Caki2 (cell line): ENCODE measurements at regions not wholly inside any gene's neighbourhood (a gene's known extent, or its start where the extent isn't known, plus 50 kb on each side); places are given as distances from the start of the nearest gene placed in this dataset.
"Not testable (repeated sequence)": the region's sequence is repeated elsewhere in the genome, so short reads cannot be mapped to it uniquely, and the experiment has no call there.

Source experiments
- DNase-seq: peaks from one replicate; pipeline ENCODE4 v3.0.0-alpha.2; 2015; ENCODE audit warnings: low read depth
- in situ Hi-C: cut with HindIII; loops from 2 replicates; pipeline ENCODE4 v1.10.0; 2016; ENCODE audit warnings: low sequenced_read_pairs, low pct_unique_long_range_greater_than_20kb, mixed read lengths

DNA sequence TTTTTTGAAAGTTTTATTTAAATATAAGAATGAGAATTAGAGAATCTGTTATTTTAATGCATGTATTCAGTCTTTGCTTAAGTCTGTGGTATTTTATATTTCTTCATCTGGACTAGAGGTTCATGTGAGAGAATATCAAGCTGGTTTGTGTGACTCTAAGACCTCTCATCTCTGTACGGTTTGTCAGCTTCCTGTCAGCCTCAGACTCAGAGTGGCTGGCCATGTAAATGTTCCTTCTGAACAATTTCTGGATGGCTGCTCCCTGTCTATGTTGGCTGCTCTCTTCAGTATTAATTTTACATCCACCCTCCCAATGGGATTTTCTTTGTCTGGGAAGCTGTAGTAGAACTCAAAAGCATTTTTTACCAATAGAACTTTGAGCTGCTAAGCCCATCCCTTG is 225.3 kb upstream of the THUMPD2 start:
- in situ Hi-C loops, result no loop called here
- DNase-seq, result no peak

DNA sequence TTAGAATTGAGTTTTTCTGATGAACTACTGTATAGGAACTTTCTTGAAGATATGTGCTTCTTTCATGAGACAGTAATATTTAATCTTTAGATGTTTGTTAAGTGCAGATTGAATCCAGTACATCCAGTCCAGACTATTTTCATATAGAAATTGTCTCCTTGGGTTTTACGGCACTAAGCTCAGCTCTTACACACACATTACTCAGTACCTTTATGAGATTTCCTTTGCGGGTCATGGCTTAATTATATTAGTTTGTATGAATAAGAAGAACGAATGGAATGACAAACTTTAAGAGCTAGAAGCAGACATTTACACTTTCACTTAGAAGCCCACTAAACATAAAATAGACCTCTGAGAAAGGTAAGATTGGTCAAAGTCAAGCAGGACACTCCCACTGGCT is 223.3 kb upstream of the THUMPD2 start:
- DNase-seq, result no peak
- in situ Hi-C loops, result no loop called here

DNA sequence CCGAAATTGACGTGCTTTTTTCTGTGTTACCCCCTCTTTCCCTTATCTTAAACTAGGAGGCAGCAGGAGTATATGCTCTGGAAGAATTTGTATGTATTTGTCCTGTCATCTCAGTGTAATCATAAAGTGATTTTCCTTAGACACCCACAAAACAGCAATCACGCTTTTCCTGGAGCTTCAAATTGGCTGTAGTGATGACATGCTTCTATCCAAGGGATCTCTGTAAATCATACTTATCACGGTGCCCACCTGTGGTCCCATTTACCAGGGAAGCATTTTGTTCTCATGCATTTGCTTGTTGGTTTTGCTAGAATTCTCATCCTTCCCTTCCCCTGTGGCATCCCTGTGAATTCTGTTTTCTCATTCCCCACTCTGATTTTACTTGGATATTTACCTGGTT is 220.8 kb upstream of the THUMPD2 start:
- in situ Hi-C loops, result no loop called here

DNA sequence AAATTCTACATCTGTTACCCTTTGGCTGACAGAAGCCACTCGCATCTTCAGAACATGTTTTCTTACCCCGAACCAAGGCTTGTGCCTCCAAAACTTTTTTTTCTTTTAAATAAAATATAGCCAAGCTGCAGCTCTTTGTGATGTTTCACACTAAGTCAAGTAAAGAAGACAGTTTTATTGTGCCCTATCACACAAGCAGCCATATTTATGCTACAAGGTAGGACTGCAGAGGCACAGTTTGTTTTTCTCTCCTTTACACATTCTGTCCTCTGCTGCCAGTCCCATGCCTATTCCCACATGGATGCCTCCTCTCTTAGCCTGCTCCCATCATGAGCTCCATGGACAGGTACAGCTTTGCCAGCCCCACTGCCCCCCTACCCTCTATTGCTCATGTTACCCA is 219.6 kb upstream of the THUMPD2 start:
- in situ Hi-C loops, result no loop called here
- no peak for DNase-seq

More for the DNA sequence above, 220.8 kb upstream of the THUMPD2 start:
- DNase-seq, result no peak

DNA sequence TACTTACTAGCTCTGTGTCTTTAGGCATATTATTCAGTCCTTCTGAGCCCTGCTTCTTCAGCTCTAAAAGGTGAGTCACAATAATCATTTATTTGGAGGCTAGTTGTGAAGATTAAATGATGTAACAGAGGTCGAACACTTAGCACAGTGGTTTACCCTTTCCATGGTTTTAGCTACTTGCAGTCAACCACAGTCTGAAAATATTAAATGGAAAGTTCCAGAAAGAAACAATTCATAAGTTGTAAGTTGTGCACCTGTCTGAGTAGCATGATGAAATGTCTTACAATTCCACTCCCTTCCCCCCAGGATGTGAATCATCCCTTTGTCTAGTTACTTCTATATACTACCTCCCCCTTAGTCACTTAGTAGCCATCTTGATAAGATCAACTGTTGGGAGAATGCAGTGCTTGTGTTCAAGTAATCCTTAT is 217.6 kb upstream of the THUMPD2 start:
- in situ Hi-C loops, result no loop called here
- peak; percentile 24 for DNase-seq

DNA sequence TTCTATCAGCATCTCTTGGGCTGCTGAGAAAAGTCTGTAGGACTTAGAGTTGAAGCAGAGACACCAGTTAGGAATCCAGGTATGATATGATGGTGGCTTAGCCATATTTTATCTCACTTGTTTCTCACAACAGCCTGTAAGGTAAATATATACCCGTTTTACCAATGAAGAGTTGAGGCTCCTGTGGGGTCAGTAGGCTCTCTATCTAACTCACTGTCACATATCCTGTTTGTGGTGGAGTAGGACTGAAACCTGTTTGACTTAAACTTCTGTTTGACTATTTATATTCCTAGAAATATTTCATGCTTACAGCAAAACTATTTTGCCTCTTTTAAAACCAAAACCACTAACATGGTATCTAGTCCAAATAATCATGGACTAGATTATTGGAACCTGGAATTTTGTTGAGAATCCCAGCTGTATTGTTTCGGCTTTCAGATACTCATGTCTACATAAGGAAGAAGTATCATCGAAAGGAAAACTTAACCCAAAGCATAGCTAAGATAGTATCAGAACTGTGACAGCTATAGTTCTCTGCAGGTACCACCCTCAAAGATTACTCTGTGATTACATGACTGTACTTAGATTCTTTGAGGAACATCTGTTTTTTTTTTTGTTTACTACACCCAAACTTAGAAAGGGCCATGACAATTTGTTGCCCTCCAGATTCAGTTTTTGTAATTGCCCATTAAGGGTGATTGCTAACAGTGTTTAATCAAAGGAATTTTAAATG is 216.1 kb upstream of the THUMPD2 start:
- in situ Hi-C loops, result no loop called here
- no peak for DNase-seq

DNA sequence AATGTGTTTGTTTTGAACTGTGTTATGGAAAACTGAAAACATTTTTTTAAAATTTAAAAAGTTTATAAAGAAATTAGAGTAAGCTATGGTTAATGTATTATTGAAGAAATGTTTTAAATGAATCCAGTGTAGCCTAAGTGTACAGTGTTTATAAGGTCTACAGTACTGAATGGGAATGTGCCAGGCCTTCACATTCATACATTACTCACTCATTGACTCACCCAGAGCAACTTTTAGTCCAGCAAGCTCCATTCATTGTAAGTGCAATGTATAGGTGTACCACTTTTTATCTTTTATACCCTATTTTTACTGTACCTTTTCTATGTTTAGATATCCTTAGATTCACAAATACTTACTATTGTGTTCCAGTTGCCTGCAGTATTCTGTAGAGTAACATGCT is 215.1 kb upstream of the THUMPD2 start:
- no peak for DNase-seq
- in situ Hi-C loops, result no loop called here

DNA sequence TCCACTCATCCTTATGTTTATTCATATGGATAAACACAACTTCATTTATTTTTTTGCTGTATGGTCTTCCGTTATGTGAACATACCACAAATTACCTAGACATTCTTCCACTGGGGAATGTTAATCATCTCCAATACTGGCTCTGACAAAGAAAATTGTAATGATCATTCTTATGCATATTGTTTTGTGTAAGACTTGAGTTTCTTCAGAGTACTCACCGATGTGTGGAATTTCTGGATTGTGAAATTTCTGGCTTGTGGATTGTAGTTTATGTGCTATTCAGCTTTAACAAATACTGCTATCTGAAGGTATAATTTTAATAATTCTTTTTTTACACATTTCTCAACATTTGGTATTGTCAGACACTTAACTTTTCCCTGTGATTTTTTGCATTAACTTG is 212.2 kb upstream of the THUMPD2 start:
- in situ Hi-C loops, result no loop called here
- DNase-seq, result no peak

DNA sequence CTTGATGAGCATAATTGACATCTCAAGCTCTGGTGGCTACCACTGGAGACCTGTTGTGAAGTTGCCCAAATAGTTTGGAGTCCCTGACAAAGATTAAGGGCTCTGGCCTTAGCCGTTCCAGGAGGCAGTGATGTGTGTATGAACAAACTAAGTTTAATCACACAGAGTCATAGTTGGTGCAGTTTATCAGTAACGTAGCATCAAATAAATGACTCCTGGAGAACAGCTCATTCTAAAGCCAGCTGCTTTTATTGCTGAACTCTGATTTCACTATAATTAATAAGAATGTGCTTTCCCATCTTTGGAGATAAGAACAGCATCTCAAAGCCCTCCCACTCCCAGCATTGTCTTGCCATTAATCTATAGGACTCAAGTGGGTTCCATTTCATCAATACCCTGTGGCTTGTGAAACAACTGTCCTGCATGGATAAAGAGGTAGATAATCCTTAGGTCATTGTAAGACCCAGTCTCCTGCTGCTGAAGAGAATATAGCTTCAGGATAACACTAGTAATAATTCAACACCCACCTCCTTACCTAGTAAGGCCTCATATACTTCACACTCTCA is 211.4 kb upstream of the THUMPD2 start:
- DNase-seq, result no peak

DNA sequence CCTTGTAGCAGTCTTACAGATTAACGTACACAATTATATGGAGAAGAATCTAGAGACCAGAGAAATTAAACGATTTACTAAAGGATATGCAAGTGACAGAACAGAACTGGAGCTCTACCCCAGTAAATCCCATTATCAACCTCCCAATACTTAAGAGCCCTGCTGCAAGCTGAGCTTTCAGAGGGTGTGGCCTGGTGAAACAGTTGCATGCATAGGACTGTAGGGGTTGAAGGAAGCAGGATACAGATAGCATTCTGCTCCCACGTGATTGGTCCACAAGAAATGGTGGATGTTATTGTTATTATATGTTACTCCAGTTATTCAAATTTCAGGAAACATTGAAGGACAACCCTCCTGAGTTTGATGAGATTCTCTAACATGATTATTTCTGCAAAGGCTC is 210.8 kb upstream of the THUMPD2 start:
- in situ Hi-C loops, result no loop called here
- DNase-seq, result no peak

More for the DNA sequence above, 211.4 kb upstream of the THUMPD2 start:
- in situ Hi-C loops, result no loop called here

DNA sequence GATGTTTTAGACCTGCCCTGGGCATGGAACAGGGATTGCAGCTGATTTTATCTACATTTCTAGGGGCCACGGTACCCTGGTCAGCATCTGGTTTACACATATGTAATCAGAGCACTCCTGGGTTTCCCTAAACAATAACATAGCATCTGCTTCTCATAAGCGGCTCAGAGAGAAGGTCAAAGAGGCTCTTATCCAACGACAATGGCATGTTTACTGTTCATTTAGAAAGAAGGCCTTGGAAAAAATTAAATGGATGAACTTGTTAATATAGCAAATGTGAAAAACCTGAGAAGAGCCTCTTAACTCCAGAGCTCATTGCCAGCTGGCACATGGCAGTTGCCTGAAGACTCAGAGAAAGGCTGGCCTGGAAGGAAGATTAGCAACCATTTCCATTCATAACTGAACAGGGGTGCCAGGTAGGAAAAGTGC is 202.8 kb upstream of the THUMPD2 start:
- no peak for DNase-seq
- in situ Hi-C loops, result no loop called here

DNA sequence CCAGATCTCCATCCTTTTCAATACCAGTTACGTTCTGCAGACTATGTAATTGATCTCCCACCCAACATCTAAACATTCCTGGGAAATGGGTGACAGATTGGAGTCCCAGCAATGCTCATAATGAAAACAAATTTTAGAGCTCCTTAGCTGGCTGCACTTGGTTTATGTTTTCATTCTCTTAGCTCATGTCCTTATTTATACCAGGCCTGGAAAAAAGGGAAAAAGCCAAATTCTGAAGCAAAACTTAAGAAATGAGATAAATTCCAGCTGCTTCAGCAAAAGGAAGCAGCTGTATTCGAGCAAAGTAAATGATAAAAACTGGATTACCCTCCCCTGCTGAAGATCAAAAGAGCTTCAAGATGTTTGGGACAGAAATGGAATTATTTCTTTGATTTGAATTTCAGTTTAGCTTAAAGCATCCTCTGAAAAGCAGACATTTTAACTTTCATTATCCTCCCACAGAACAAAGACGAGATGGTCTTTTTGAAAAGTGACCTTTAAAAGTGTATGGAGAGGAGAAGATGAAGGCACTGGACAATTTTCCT is 196.5 kb upstream of the THUMPD2 start:
- in situ Hi-C loops, result no loop called here
- DNase-seq, result no peak

DNA sequence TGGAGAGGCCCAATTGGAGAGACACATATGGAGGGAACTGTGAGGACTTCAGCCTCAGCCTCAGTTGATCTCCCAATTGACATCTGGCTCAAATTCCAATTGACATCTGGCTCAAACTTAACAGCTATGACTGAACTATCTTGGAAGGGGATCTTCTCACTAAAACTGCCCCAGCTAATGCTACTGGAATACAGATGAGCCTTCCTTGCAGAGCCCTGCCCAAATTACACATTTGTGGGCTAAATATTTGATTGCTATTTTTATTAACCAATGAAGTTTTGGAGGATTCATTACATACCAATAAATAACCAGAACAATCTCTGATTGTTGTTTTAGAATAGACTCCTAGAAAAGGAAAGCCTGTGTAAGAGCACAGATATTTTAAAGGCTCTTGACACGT is 189.0 kb upstream of the THUMPD2 start:
- DNase-seq, result no peak
- in situ Hi-C loops, result no loop called here

DNA sequence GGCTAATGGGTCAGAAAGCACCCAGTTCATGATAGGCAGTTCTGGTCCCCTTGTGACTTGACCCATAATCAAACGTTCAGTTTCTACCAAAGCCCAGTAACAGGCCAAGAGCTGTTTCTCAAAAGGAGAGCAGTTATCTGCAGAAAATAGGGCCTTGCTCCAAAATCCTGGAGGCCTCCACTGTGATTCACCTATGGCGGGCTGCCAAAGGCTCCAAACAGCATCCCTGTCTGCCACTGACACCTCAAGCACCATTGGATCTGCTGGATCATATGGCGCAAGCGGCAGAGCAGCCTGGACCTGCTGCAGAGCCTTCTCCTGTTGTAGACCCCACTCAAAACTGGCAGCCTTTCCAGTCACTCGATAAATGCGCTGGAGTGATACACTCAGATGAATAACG is 181.6 kb upstream of the THUMPD2 start:
- DNase-seq, result not testable (repeated sequence)

DNA sequence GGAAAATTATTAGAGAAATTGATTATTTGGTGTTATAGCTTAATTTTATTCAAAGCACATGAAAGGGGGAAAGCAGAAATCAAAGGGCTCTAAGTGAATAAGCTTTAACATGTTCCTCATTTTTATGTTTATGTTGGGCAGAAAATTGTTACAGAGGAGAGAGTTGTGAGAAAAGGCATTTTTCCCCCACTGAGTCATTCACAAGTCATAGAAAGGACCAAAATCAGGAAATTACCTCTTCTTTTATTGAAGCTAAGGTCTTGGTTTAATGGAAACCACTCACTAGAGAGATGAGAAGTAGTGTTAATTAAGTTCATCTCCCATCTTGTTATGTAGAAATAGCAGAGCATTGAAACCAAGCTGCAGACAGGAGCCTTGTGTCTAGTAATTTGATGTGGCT is 175.3 kb upstream of the THUMPD2 start:
- in situ Hi-C loops, result no loop called here

More for the DNA sequence above, 181.6 kb upstream of the THUMPD2 start:
- in situ Hi-C loops, result not testable (repeated sequence)

DNA sequence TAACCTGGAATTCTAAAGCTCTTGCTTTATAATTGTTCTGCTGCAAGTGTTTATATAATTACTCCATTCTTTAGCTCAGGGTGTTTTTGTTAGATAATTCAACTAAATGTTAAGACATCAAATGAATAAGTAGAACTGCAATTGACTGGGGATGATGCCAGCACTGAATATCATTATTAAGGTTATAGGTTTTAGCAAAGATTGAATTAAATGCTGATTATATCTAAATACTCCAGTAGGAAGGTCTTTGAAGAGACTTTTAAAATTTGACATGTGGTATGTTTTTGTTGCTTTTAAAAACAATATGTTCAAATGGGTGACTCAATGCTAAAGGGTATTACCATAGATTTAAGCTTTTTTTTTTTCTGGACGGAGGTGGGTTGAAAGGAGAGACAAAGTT is 170.1 kb upstream of the THUMPD2 start:
- no peak for DNase-seq
- in situ Hi-C loops, result no loop called here

More for the DNA sequence above, 175.3 kb upstream of the THUMPD2 start:
- no peak for DNase-seq

DNA sequence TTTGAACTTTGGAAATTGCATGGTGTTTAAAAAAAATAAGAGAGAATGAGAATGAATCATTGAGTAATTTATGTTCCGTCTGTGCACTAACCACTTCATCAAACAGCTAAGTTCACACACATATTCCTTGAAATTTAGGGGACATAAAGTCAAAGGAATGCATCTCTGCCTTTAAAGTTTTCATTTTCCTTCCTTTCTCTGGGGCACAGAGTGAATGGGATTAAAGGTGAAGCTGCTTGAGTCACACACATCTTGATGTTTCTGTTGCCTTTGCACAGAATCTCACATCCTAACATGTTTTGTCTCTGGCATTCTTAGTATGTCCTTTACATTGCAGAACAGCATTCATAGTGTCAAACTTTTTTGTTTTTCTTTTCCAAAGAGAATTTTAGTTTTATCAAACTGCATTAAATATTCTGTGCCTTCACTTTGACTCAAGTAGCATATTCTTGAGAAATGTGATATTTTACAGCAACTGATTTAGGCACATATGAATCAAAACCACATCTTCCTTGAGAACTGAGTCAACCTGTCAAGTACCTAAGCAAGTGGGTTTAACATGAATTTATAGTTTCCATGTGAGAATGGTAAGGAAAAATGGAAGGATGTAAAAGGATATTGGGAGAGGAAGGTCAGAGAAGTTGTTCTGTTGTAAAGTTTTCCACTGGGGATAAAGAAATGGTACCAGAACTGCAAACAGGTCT is 169.1 kb upstream of the THUMPD2 start:
- no peak for DNase-seq
- in situ Hi-C loops, result no loop called here

DNA sequence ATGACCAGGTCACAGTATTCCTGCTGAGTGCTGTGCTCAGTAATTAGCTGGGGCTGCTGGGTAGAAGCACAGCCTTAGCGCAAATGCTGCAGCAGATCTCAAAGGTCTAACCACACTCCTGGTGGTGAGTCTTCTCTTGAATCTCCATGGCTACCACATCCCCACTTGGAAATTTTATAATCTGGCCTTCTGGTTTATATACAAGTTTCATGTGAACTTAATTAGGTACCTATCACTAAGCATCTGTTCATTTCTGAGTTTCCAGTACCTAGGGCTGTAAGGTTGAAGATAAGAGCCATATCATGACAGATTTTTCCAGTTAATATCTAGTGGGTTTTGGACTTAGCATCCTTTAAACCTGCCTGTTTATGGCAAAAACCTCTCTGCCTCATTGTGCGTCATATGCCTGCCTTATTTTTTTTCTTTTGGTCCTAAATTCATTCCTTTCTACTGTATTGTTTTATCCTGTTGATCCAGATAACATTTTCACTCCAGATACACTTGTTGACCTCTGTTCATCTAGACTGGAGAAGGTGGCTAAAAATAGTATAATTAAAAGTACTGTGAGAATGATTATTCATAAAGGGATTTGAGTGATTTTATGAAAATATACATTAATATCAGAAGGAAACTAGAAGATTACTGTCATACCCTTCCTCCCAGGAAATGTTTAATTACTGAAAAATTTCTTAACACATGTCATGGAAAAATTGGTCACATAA is 168.4 kb upstream of the THUMPD2 start:
- in situ Hi-C loops, result no loop called here
- DNase-seq, result no peak

DNA sequence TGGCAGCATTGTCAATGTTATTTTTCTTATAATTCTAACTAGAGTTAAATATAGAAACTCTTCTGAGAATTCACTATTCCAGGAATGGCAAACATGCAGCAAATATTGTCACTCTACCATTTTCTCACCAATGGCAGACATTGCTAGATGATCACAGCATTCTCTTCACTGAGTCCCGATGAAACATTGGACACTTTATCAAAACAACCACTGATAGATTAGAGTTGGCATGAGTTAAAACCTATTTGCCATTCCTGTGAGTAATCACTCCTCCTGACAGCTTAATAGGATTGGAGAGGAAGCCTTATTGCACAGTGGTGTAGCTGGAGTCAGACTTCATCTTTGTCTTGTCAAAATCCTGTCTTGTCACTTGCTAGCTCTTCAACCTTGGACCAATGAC is 163.9 kb upstream of the THUMPD2 start:
- no peak for DNase-seq
- in situ Hi-C loops, result no loop called here
